CD8-positive, alpha-beta memory T cell (primary cell): ENCODE measurements at regions not wholly inside any gene's neighbourhood (a gene's known extent, or its start where the extent isn't known, plus 50 kb on each side); places are given as distances from the start of the nearest gene placed in this dataset.
A peak's percentile ranks its signal among the peaks of the same experiment; 100 is the strongest.

ENCODE experiments used
- CTCF ChIA-PET: fragments of 350-600 bp; sonication (Branson Sonifier 250); formaldehyde crosslinking; loops from one replicate; lab custom pipeline; 2021; ENCODE audit warnings: antibody characterized with exemption; lab: Charles Lee
- POLR2A ChIA-PET: fragments of 350-600 bp; sonication (Branson Sonifier 250); formaldehyde crosslinking; loops from one replicate; lab custom pipeline; 2021; ENCODE audit warnings: antibody characterized with exemption; lab: Charles Lee
- DNase-seq, 5 donors: peaks; one replicate each; pipeline versions ENCODE4 v3.0.0 to v3.0.0-alpha.2; 2020 to 2022; ENCODE audit warnings: mixed read lengths in 1 of 5
- H3K27ac ChIP-seq: one replicate; pipeline ENCODE4 v1.7.0; 2013; ENCODE audit warnings: low read depth, mild to moderate bottlenecking, low read length, moderate library complexity
- H3K27me3 ChIP-seq: 2 replicates; pipeline ENCODE4 v1.7.0; 2013; ENCODE audit warnings: low read length, mild to moderate bottlenecking; ENCODE audit not compliant: insufficient read depth, poor library complexity, severe bottlenecking
- H3K36me3 ChIP-seq: 2 replicates; pipeline ENCODE4 v1.7.0; 2013; ENCODE audit warnings: mild to moderate bottlenecking, low read length, moderate library complexity; ENCODE audit not compliant: insufficient read depth
- H3K4me1 ChIP-seq: 2 replicates; pipeline ENCODE4 v1.7.0; 2013; ENCODE audit warnings: mild to moderate bottlenecking, low read length, moderate library complexity; ENCODE audit not compliant: insufficient read depth
- H3K4me3 ChIP-seq: 2 replicates; pipeline ENCODE4 v1.7.0; 2013; ENCODE audit warnings: mild to moderate bottlenecking, low read length
- H3K9me3 ChIP-seq: 2 replicates; pipeline ENCODE4 v1.7.0; 2013; ENCODE audit warnings: mild to moderate bottlenecking, low read length
- H3K27ac Mint-ChIP-seq, 8 donors: one replicate each; pipeline ENCODE4 v1.8.0; 2020 to 2021; ENCODE audit warnings: mixed read lengths in 8 of 8, mild to moderate bottlenecking in 6 of 8, inconsistent platforms in 3 of 8, moderate library complexity in 3 of 8
- H3K27me3 Mint-ChIP-seq, 2 donors: one replicate each; pipeline ENCODE4 v1.8.0; 2020 to 2021; ENCODE audit warnings: mixed read lengths in 2 of 2, mild to moderate bottlenecking in 1 of 2, moderate library complexity in 1 of 2
- H3K36me3 Mint-ChIP-seq, 3 donors: one replicate each; pipeline ENCODE4 v1.8.0; 2020 to 2021; ENCODE audit warnings: mixed read lengths in 3 of 3, inconsistent platforms in 1 of 3, mild to moderate bottlenecking in 1 of 3
- H3K4me1 Mint-ChIP-seq, 3 donors: one replicate each; pipeline ENCODE4 v1.8.0; 2020 to 2021; ENCODE audit warnings: mixed read lengths in 3 of 3, inconsistent platforms in 1 of 3, mild to moderate bottlenecking in 1 of 3
- H3K4me3 Mint-ChIP-seq, 7 donors: one replicate each; pipeline ENCODE4 v1.8.0; 2020 to 2021; ENCODE audit warnings: mixed read lengths in 7 of 7, mild to moderate bottlenecking in 6 of 7, moderate library complexity in 4 of 7, inconsistent platforms in 2 of 7
- H3K9me3 Mint-ChIP-seq, 5 donors: one replicate each; pipeline ENCODE4 v1.8.0; 2020 to 2022; ENCODE audit warnings: mixed read lengths in 5 of 5, mild to moderate bottlenecking in 3 of 5, moderate library complexity in 2 of 5, inconsistent platforms in 1 of 5

DNA sequence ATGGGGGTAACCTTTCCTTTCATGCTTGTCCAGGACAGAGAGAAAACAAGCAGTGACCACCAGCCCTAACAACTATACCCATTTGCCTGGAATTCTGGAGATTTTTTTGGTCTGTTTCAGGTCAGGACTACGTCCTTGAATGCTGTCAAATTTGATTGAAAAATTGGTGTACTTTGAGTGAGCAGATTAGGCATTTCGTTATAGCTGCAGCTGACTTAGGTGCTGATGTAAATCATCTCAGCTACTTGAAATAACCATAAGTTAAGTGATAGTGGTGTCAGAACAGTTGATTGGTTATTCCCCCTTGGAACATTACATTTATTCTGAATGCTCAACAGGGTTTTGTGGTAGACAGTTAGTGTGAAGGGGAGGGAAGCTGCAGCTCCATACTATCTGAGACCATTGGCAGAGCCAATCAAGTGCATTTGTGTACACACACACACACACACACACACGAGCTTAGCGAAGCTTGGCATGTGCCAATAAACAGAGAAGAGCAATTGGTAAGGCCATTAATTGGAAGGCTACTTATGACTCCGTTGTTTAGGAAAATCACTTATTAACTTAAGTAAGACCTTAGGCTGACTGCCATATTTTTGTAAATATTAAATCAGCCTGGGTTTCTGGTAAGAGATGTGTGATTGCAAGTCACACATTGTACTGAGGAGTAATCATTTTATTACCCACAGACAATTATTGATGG lies 447.8 kb downstream of the MFSD1 start:
- no peak overlapping the region for H3K4me3 Mint-ChIP-seq
- H3K36me3 ChIP-seq = no peaks in the 10 kb centered on the region
- H3K9me3 ChIP-seq = no peaks in the 10 kb centered on the region
- H3K27me3 ChIP-seq = no peaks in the 10 kb centered on the region
- no peak overlapping the region for H3K4me3 ChIP-seq
- H3K4me1 Mint-ChIP-seq = no peaks in the 10 kb centered on the region
- no peak overlapping the region for H3K27ac ChIP-seq
- H3K9me3 Mint-ChIP-seq = peaks cover 11 to 23% (median 15%) of the 10 kb centered on the region in 5 donors
- DNase-seq = no peak
- no peaks in the 10 kb centered on the region for H3K36me3 Mint-ChIP-seq
- no peaks in the 10 kb centered on the region for H3K4me1 ChIP-seq
- CTCF ChIA-PET = no interaction called here
- H3K27ac Mint-ChIP-seq = no peak overlapping the region
- H3K27me3 Mint-ChIP-seq = peaks cover 3% of the 10 kb centered on the region in 2 donors
- POLR2A ChIA-PET = no interaction called here

GRCh38 chr3:159250961-159251360 lies 449.1 kb downstream of the MFSD1 start:
- Histone ChIP-seq H3K4me3 (no peak overlapping the region), H3K27me3 (no peaks in the 10 kb centered on the region), H3K27ac (no peak overlapping the region), H3K9me3 (no peaks in the 10 kb centered on the region), H3K36me3 (no peaks in the 10 kb centered on the region), H3K4me1 (no peaks in the 10 kb centered on the region)
- ChIA-PET POLR2A (no interaction called here), CTCF (no interaction called here)
- Mint-ChIP-seq H3K4me3 (no peak overlapping the region), H3K27me3 (peaks cover 3% of the 10 kb centered on the region in 2 donors), H3K36me3 (no peaks in the 10 kb centered on the region), H3K27ac (no peak overlapping the region), H3K4me1 (no peaks in the 10 kb centered on the region), H3K9me3 (peaks cover 12 to 23% (median 15%) of the 10 kb centered on the region in 5 donors)
- DNase-seq = no peak

GRCh38 chr3:159252274-159252673 lies 450.4 kb downstream of the MFSD1 start:
- Mint-ChIP-seq H3K27ac (no peak overlapping the region), H3K27me3 (peaks cover 3 to 5% of the 10 kb centered on the region in 2 donors), H3K9me3 (peaks cover 12 to 23% (median 15%) of the 10 kb centered on the region in 5 donors), H3K4me3 (no peak overlapping the region), H3K4me1 (no peaks in the 10 kb centered on the region), H3K36me3 (no peaks in the 10 kb centered on the region)
- Histone ChIP-seq H3K27me3 (no peaks in the 10 kb centered on the region), H3K27ac (no peak overlapping the region), H3K9me3 (no peaks in the 10 kb centered on the region), H3K4me1 (no peaks in the 10 kb centered on the region), H3K4me3 (no peak overlapping the region), H3K36me3 (no peaks in the 10 kb centered on the region)
- no peak for DNase-seq
- CTCF ChIA-PET = no interaction called here
- POLR2A ChIA-PET = no interaction called here

GRCh38 chr3:159252772-159253384 lies 451.0 kb downstream of the MFSD1 start:
- Mint-ChIP-seq H3K36me3 (no peaks in the 10 kb centered on the region), H3K27ac (no peak overlapping the region), H3K4me3 (no peak overlapping the region), H3K9me3 (peaks cover 12 to 23% (median 13%) of the 10 kb centered on the region in 5 donors), H3K27me3 (peaks cover 3 to 7% of the 10 kb centered on the region in 2 donors), H3K4me1 (no peaks in the 10 kb centered on the region)
- Histone ChIP-seq H3K9me3 (no peaks in the 10 kb centered on the region), H3K36me3 (no peaks in the 10 kb centered on the region), H3K4me3 (no peak overlapping the region), H3K4me1 (no peaks in the 10 kb centered on the region), H3K27ac (no peak overlapping the region), H3K27me3 (no peaks in the 10 kb centered on the region)
- ChIA-PET POLR2A (no interaction called here), CTCF (no interaction called here)
- no peak for DNase-seq

GRCh38 chr3:159253860-159254259 lies 452.0 kb downstream of the MFSD1 start:
- Mint-ChIP-seq H3K9me3 (peaks cover 12 to 23% (median 13%) of the 10 kb centered on the region in 5 donors), H3K36me3 (no peaks in the 10 kb centered on the region), H3K27me3 (peaks cover 3 to 7% of the 10 kb centered on the region in 2 donors), H3K4me3 (no peak overlapping the region), H3K4me1 (no peaks in the 10 kb centered on the region), H3K27ac (no peak overlapping the region)
- Histone ChIP-seq H3K4me1 (no peaks in the 10 kb centered on the region), H3K27ac (no peak overlapping the region), H3K9me3 (no peaks in the 10 kb centered on the region), H3K27me3 (no peaks in the 10 kb centered on the region), H3K4me3 (no peak overlapping the region), H3K36me3 (no peaks in the 10 kb centered on the region)
- POLR2A ChIA-PET = no interaction called here
- no peak for DNase-seq
- CTCF ChIA-PET = no interaction called here

GRCh38 chr3:159257954-159258353 lies 456.1 kb downstream of the MFSD1 start:
- Mint-ChIP-seq H3K4me1 (no peaks in the 10 kb centered on the region), H3K27ac (no peak overlapping the region), H3K27me3 (peaks cover 5 to 10% of the 10 kb centered on the region in 2 donors), H3K9me3 (peaks cover 3 to 11% (median 4%) of the 10 kb centered on the region in 5 donors), H3K4me3 (no peak overlapping the region), H3K36me3 (no peaks in the 10 kb centered on the region)
- ChIA-PET POLR2A (no interaction called here), CTCF (interaction anchor here (2.7 kb wide), 1 partner anchor 412 kb away, joined by 5 read pairs; no protein-coding TSS in a partner anchor)
- Histone ChIP-seq H3K4me3 (no peak overlapping the region), H3K9me3 (no peaks in the 10 kb centered on the region), H3K27ac (no peak overlapping the region), H3K36me3 (no peaks in the 10 kb centered on the region), H3K27me3 (no peaks in the 10 kb centered on the region), H3K4me1 (no peaks in the 10 kb centered on the region)
- no peak for DNase-seq

DNA sequence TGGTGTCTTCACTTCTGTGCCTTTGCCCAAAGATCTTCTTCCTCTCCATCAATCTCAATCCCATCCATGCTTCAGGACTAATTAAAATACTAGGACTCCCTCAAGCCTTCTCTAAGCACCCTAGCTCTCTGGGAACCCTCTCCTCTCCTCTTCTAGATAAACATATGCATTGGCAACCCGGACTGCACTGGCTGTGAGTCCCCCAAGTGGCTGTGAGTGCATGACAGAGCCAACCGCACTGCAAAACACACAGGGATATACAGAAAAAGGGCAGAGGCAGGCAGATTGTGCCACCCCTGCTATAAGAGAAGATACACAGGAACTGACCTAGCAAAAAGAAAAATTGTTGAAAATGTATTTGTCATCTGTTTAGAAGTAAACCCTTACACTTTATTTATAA lies 457.1 kb downstream of the MFSD1 start:
- Mint-ChIP-seq H3K27me3 (peaks cover 4 to 7% of the 10 kb centered on the region in 2 donors), H3K4me3 (no peak overlapping the region), H3K4me1 (no peaks in the 10 kb centered on the region), H3K36me3 (no peaks in the 10 kb centered on the region), H3K27ac (no peak overlapping the region), H3K9me3 (peaks cover 0 to 3% (median 0%) of the 10 kb centered on the region in 5 donors)
- H3K9me3 ChIP-seq = no peaks in the 10 kb centered on the region
- POLR2A ChIA-PET = no interaction called here
- no peaks in the 10 kb centered on the region for H3K27me3 ChIP-seq
- no peaks in the 10 kb centered on the region for H3K36me3 ChIP-seq
- H3K27ac ChIP-seq = no peak overlapping the region
- H3K4me1 ChIP-seq = no peaks in the 10 kb centered on the region
- CTCF ChIA-PET = interaction anchor here (2.5 to 2.7 kb wide), 2 partner anchors 413 kb away, joined by 5 to 16 read pairs; no protein-coding TSS in a partner anchor
- H3K4me3 ChIP-seq = no peak overlapping the region
- DNase-seq = no peak

DNA sequence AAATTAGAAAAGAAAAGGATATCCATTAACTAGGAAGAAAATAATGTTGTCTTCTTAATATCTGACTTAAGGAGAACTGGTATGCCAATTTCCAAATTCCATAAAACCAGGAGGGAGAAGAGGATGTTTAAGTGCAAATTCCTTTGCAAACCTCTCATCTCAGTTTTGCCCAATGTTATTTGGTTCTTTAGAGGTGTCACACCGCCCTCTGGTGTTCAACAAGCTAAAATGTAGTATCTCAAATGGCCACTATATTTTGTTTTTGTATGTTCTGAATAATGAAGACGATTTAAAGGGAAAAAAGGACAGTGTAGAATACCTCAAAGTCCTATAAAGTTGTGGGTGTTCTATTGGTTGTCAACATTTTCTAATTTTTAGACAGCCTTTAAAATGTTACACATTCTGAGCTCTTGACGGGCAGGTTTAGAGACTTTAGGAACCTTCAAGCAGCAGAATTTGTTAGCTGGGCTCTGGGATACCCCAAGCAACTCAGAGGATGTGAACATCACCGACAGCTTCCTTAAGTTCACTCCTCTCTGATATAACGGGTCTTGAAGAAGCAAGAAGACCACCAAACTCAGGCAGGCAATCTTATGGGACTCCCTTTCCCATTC lies 458.3 kb downstream of the MFSD1 start:
- H3K27ac ChIP-seq = no peak overlapping the region
- H3K9me3 ChIP-seq = no peaks in the 10 kb centered on the region
- no peaks in the 10 kb centered on the region for H3K36me3 ChIP-seq
- Mint-ChIP-seq H3K27me3 (peaks cover 4 to 7% of the 10 kb centered on the region in 2 donors), H3K9me3 (no peaks in the 10 kb centered on the region), H3K4me3 (no peak overlapping the region), H3K27ac (no peak overlapping the region), H3K4me1 (no peaks in the 10 kb centered on the region), H3K36me3 (no peaks in the 10 kb centered on the region)
- POLR2A ChIA-PET = no interaction called here
- DNase-seq = peak in 2 of 5 donors; percentile 2 to 17
- no peaks in the 10 kb centered on the region for H3K4me1 ChIP-seq
- H3K4me3 ChIP-seq = no peak overlapping the region
- CTCF ChIA-PET = interaction anchor here (1.2 to 2.5 kb wide), 3 partner anchors 8 to 414 kb away, joined by 5 to 16 read pairs (median 5); no protein-coding TSS in a partner anchor
- no peaks in the 10 kb centered on the region for H3K27me3 ChIP-seq
